ENCODE measurements at regions not wholly inside any gene's neighbourhood (a gene's known extent, or its start where the extent isn't known, plus 50 kb on each side); places are given as distances from the start of the nearest gene placed in this dataset.

DNA sequence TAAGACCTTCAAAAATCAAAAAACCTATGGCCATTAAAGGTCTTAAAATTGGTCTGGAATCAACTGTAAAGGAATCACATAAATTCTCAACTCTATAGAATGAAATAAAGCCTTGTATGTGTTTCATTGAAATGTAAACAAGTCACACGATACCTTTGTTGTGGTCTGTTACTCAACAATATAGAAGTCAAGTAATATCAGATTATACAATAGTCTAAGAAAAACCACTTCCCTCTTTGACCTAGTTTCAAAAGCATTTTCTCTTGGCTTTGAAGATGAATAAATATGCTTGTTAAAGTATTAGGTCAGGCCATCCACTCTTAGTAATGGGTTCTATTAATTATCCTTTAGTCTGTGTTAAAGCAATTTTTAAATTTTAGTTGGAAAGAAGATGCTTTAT is 79.8 kb upstream of the DIO2 start:
- TF ChIP-seq CTCF (IDR thresholded peaks at IDR 0.05) (no peak), POLR2A (IDR thresholded peaks at IDR 0.05) (no peak), POLR2AphosphoS5 (IDR thresholded peaks at IDR 0.05) (no peak)

Data from stomach (tissue), 4 donors.